K562 (cell line): ENCODE measurements at regions not wholly inside any gene's neighbourhood (a gene's known extent, or its start where the extent isn't known, plus 50 kb on each side); places are given as distances from the start of the nearest gene placed in this dataset.

Experiments
- E2F8 ChIP-seq: fragments of 450-650 bp; IDR thresholded peaks from 2 replicates; pipeline ENCODE4 v1.7.1; 2018; ENCODE audit warnings: mild to moderate bottlenecking, low read depth; ENCODE audit not compliant: partially characterized antibody
- EP300 ChIP-seq: IDR thresholded peaks from 2 replicates; pipeline ENCODE4 v1.6.1; 2012; ENCODE audit warnings: low read length, improper control_type of control experiment
- GATAD2B ChIP-seq: fragments of 450-650 bp; IDR thresholded peaks from 2 replicates; pipeline ENCODE4 v1.6.1; 2017; ENCODE audit warnings: mild to moderate bottlenecking, borderline replicate concordance
- PYGO2 ChIP-seq: fragments of 450-650 bp; IDR thresholded peaks from 2 replicates; pipeline ENCODE4 v1.6.1; 2016; ENCODE audit warnings: mild to moderate bottlenecking, missing genetic modification characterization, moderate library complexity, missing compliant biosample characterization
- ZBTB12 ChIP-seq: fragments of 250-450 bp; sonication (Bioruptor Pico); IDR thresholded peaks from 2 replicates; pipeline ENCODE4 v1.4.0; 2020
- ZBTB49 ChIP-seq: sonication (generic); formaldehyde crosslinking; IDR thresholded peaks from 2 replicates; pipeline ENCODE4 v1.8.0; 2022; ENCODE audit warnings: missing genetic modification reagents, mild to moderate bottlenecking, borderline replicate concordance
- ZNF395 ChIP-seq: fragments of 200-800 bp; sonication (Bioruptor generic); IDR thresholded peaks from 2 replicates; pipeline ENCODE4 v1.6.1; 2017; ENCODE audit warnings: missing genetic modification characterization, missing compliant biosample characterization
- TF ChIP-seq, protein P1 (sequence below): fragments of 250-450 bp; sonication (Bioruptor Pico); IDR thresholded peaks from 2 replicates; pipeline ENCODE4 v1.8.0; 2022; ENCODE audit warnings: inconsistent platforms, mild to moderate bottlenecking, moderate library complexity, borderline replicate concordance
- TF ChIP-seq, protein P2 (sequence below): IDR thresholded peaks from 3 replicates; pipeline ENCODE4 v1.6.1; 2011; ENCODE audit warnings: borderline replicate concordance, mild to moderate bottlenecking, moderate library complexity; ENCODE audit not compliant: insufficient read length; ENCODE audit errors: extremely low read depth

DNA sequence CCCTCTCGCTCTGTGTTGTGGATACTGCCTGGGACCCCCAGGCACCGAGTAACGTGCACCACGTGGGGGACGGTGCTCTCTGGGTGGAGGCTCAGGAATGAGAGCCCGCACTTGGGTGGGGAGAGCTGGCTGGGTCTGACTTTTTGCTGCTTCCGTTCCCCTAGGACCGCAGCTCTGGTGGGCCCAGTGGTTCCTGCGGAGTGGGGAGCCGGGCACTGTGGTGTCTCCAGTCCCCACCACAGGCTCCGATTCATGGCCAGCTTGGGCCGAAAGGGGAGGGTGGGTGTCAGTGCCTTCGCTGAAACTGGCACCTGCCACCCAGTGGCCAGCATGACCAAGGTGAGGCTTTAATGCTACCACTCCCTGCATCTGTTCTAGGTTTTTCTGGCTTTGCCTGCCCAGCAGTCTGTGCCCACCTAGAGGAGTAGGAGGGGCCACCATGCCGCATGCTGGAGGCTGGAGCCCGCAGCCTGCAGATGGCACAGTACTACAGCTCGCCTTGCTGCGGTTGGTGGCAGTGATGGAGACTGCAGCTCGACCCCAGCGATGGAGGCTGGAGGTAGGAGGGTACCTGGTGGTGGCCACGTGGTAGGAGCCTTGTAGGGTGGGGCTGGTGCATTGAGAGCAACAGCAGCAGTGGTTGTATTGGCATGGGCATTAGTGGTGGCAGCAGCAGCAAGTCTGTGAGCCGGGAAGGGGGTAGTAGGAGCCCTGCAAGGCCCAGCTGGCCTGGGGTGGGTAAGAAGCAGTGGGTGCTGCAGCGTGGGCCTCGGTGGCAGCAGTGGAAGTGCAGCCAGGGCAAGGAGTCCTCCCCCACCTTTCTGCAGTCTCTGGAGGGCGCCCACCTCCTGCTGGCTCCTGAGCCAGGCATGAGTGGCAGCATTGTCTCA lies 118.8 kb upstream of the VPREB1 start (continued):
- TF ChIP-seq EP300, result no peak
- TF ChIP-seq E2F8, result no peak
- TF ChIP-seq, protein P1, sequence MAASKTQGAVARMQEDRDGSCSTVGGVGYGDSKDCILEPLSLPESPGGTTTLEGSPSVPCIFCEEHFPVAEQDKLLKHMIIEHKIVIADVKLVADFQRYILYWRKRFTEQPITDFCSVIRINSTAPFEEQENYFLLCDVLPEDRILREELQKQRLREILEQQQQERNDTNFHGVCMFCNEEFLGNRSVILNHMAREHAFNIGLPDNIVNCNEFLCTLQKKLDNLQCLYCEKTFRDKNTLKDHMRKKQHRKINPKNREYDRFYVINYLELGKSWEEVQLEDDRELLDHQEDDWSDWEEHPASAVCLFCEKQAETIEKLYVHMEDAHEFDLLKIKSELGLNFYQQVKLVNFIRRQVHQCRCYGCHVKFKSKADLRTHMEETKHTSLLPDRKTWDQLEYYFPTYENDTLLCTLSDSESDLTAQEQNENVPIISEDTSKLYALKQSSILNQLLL (CRISPR knock-in tag), result peak; percentile 78; the same call in 1 of the 2 replicates
- no peak for TF ChIP-seq ZBTB49 (CRISPR knock-in tag)
- no peak for TF ChIP-seq PYGO2 (tag)
- no peak for TF ChIP-seq ZBTB12 (CRISPR knock-in tag)
- TF ChIP-seq, protein P2, sequence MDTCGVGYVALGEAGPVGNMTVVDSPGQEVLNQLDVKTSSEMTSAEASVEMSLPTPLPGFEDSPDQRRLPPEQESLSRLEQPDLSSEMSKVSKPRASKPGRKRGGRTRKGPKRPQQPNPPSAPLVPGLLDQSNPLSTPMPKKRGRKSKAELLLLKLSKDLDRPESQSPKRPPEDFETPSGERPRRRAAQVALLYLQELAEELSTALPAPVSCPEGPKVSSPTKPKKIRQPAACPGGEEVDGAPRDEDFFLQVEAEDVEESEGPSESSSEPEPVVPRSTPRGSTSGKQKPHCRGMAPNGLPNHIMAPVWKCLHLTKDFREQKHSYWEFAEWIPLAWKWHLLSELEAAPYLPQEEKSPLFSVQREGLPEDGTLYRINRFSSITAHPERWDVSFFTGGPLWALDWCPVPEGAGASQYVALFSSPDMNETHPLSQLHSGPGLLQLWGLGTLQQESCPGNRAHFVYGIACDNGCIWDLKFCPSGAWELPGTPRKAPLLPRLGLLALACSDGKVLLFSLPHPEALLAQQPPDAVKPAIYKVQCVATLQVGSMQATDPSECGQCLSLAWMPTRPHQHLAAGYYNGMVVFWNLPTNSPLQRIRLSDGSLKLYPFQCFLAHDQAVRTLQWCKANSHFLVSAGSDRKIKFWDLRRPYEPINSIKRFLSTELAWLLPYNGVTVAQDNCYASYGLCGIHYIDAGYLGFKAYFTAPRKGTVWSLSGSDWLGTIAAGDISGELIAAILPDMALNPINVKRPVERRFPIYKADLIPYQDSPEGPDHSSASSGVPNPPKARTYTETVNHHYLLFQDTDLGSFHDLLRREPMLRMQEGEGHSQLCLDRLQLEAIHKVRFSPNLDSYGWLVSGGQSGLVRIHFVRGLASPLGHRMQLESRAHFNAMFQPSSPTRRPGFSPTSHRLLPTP, result no peak
- no peak for TF ChIP-seq ZNF395 (CRISPR knock-in tag)
- TF ChIP-seq GATAD2B, result no peak
